ENCODE measurements at regions not wholly inside any gene's neighbourhood (a gene's known extent, or its start where the extent isn't known, plus 50 kb on each side); places are given as distances from the start of the nearest gene placed in this dataset.
A peak's percentile ranks its signal among the peaks of the same experiment; 100 is the strongest.

- H3K4me3 Mint-ChIP-seq, result peak overlapping the region; percentile 50
Observed at GRCh38 chr9:89714321-89714720, 109.5 kb downstream of the GADD45G start.

GRCh38 chr9:89715318-89715858 is 110.6 kb downstream of the GADD45G start:
- no peak for DNase-seq
- H3K27me3 Mint-ChIP-seq, result no peaks in the 10 kb centered on the region
- H3K36me3 Mint-ChIP-seq (ENCODE audit: low read depth), result peaks cover 53% of the 10 kb centered on the region
- H3K4me1 Mint-ChIP-seq, result peaks cover 48% of the 10 kb centered on the region
- peak overlapping the region; percentile 50 for H3K4me3 Mint-ChIP-seq
- peaks cover 4% of the 10 kb centered on the region for H3K9me3 Mint-ChIP-seq
- intact Hi-C loops (cut with micrococcal nuclease), result loop anchor here (2.0 kb wide), 1 partner anchor 23 kb away; no protein-coding TSS in a partner anchor
- H3K27ac Mint-ChIP-seq, result peak overlapping the region; percentile 69

More at GRCh38 chr9:89714321-89714720, 109.5 kb downstream of the GADD45G start:
- DNase-seq, result no peak
- peak overlapping the region; percentile 55 for H3K27ac Mint-ChIP-seq
- H3K9me3 Mint-ChIP-seq, result peaks cover 9% of the 10 kb centered on the region
- intact Hi-C loops (cut with micrococcal nuclease), result loop anchor here (2.0 kb wide), 1 partner anchor 24 kb away; no protein-coding TSS in a partner anchor
- no peaks in the 10 kb centered on the region for H3K27me3 Mint-ChIP-seq
- peaks cover 58% of the 10 kb centered on the region for H3K4me1 Mint-ChIP-seq
- H3K36me3 Mint-ChIP-seq (ENCODE audit: low read depth), result peaks cover 56% of the 10 kb centered on the region

- Mint-ChIP-seq H3K4me3 (peak overlapping the region; percentile 50), H3K27me3 (no peaks in the 10 kb centered on the region), H3K27ac (no peak overlapping the region), H3K36me3 (ENCODE audit: low read depth) (peaks cover 53% of the 10 kb centered on the region), H3K9me3 (peaks cover 4% of the 10 kb centered on the region), H3K4me1 (peaks cover 43% of the 10 kb centered on the region)
- intact Hi-C loops (cut with micrococcal nuclease), result loop anchor here (2.0 kb wide), 1 partner anchor 23 kb away; no protein-coding TSS in a partner anchor
- no peak for DNase-seq
Observed at GRCh38 chr9:89715881-89716280, 111.1 kb downstream of the GADD45G start.

GRCh38 chr9:89716559-89716958 is 111.7 kb downstream of the GADD45G start:
- no peak for DNase-seq
- H3K27me3 Mint-ChIP-seq, result no peaks in the 10 kb centered on the region
- H3K9me3 Mint-ChIP-seq, result peaks cover 4% of the 10 kb centered on the region
- H3K27ac Mint-ChIP-seq, result no peak overlapping the region
- intact Hi-C loops (cut with micrococcal nuclease), result no loop called here
- peaks cover 37% of the 10 kb centered on the region for H3K4me1 Mint-ChIP-seq
- no peak overlapping the region for H3K4me3 Mint-ChIP-seq
- peaks cover 49% of the 10 kb centered on the region for H3K36me3 Mint-ChIP-seq (ENCODE audit: low read depth)

- Mint-ChIP-seq H3K4me1 (peaks cover 34% of the 10 kb centered on the region), H3K4me3 (no peak overlapping the region), H3K27ac (no peak overlapping the region), H3K9me3 (peaks cover 4% of the 10 kb centered on the region), H3K36me3 (ENCODE audit: low read depth) (peaks cover 48% of the 10 kb centered on the region), H3K27me3 (no peaks in the 10 kb centered on the region)
- no peak for DNase-seq
- intact Hi-C loops (cut with micrococcal nuclease), result no loop called here
Observed at GRCh38 chr9:89718176-89718575, 113.4 kb downstream of the GADD45G start.

GRCh38 chr9:89718651-89719050 is 113.8 kb downstream of the GADD45G start:
- Mint-ChIP-seq H3K27me3 (no peaks in the 10 kb centered on the region), H3K9me3 (peaks cover 4% of the 10 kb centered on the region), H3K36me3 (ENCODE audit: low read depth) (peaks cover 48% of the 10 kb centered on the region), H3K4me3 (no peak overlapping the region), H3K27ac (no peak overlapping the region), H3K4me1 (peaks cover 34% of the 10 kb centered on the region)
- DNase-seq, result no peak
- intact Hi-C loops (cut with micrococcal nuclease), result no loop called here

- Mint-ChIP-seq H3K4me1 (peaks cover 30% of the 10 kb centered on the region), H3K36me3 (ENCODE audit: low read depth) (peaks cover 45% of the 10 kb centered on the region), H3K9me3 (peaks cover 4% of the 10 kb centered on the region), H3K4me3 (no peak overlapping the region), H3K27ac (no peak overlapping the region), H3K27me3 (no peaks in the 10 kb centered on the region)
- intact Hi-C loops (cut with micrococcal nuclease), result no loop called here
- no peak for DNase-seq
Observed at GRCh38 chr9:89719202-89719601, 114.4 kb downstream of the GADD45G start.

GRCh38 chr9:89720696-89721175 is 115.9 kb downstream of the GADD45G start:
- DNase-seq, result no peak
- intact Hi-C loops (cut with micrococcal nuclease), result no loop called here
- peaks cover 10% of the 10 kb centered on the region for H3K9me3 Mint-ChIP-seq
- peaks cover 15% of the 10 kb centered on the region for H3K4me1 Mint-ChIP-seq
- peaks cover 35% of the 10 kb centered on the region for H3K36me3 Mint-ChIP-seq (ENCODE audit: low read depth)
- no peak overlapping the region for H3K4me3 Mint-ChIP-seq
- no peak overlapping the region for H3K27ac Mint-ChIP-seq
- H3K27me3 Mint-ChIP-seq, result no peaks in the 10 kb centered on the region

GRCh38 chr9:89721176-89721700 is 116.4 kb downstream of the GADD45G start:
- Mint-ChIP-seq H3K36me3 (ENCODE audit: low read depth) (peaks cover 37% of the 10 kb centered on the region), H3K9me3 (peaks cover 10% of the 10 kb centered on the region), H3K4me1 (peaks cover 12% of the 10 kb centered on the region), H3K27me3 (no peaks in the 10 kb centered on the region), H3K4me3 (no peak overlapping the region), H3K27ac (no peak overlapping the region)
- intact Hi-C loops (cut with micrococcal nuclease), result no loop called here
- DNase-seq, result no peak

- intact Hi-C loops (cut with micrococcal nuclease), result no loop called here
- Mint-ChIP-seq H3K36me3 (ENCODE audit: low read depth) (peaks cover 33% of the 10 kb centered on the region), H3K4me1 (peaks cover 9% of the 10 kb centered on the region), H3K27me3 (no peaks in the 10 kb centered on the region), H3K4me3 (no peak overlapping the region), H3K9me3 (peaks cover 8% of the 10 kb centered on the region), H3K27ac (no peak overlapping the region)
- DNase-seq, result no peak
Observed at GRCh38 chr9:89721971-89722530, 117.2 kb downstream of the GADD45G start.

GRCh38 chr9:89722712-89723111 is 117.9 kb downstream of the GADD45G start:
- Mint-ChIP-seq H3K9me3 (peaks cover 6% of the 10 kb centered on the region), H3K27ac (no peak overlapping the region), H3K27me3 (no peaks in the 10 kb centered on the region), H3K4me1 (peaks cover 7% of the 10 kb centered on the region), H3K4me3 (no peak overlapping the region), H3K36me3 (ENCODE audit: low read depth) (peaks cover 29% of the 10 kb centered on the region)
- intact Hi-C loops (cut with micrococcal nuclease), result no loop called here
- DNase-seq, result no peak

GRCh38 chr9:89723469-89724100 is 118.8 kb downstream of the GADD45G start:
- Mint-ChIP-seq H3K36me3 (ENCODE audit: low read depth) (peaks cover 26% of the 10 kb centered on the region), H3K9me3 (peaks cover 6% of the 10 kb centered on the region), H3K4me3 (no peak overlapping the region), H3K27me3 (no peaks in the 10 kb centered on the region), H3K27ac (no peak overlapping the region), H3K4me1 (peaks cover 7% of the 10 kb centered on the region)
- intact Hi-C loops (cut with micrococcal nuclease), result no loop called here
- no peak for DNase-seq

- DNase-seq, result no peak
- intact Hi-C loops (cut with micrococcal nuclease), result no loop called here
- peaks cover 5% of the 10 kb centered on the region for H3K4me1 Mint-ChIP-seq
- peaks cover 19% of the 10 kb centered on the region for H3K36me3 Mint-ChIP-seq (ENCODE audit: low read depth)
- H3K4me3 Mint-ChIP-seq, result no peak overlapping the region
- peaks cover 6% of the 10 kb centered on the region for H3K9me3 Mint-ChIP-seq
- no peaks in the 10 kb centered on the region for H3K27me3 Mint-ChIP-seq
- no peak overlapping the region for H3K27ac Mint-ChIP-seq
Observed at GRCh38 chr9:89724659-89725058, 119.8 kb downstream of the GADD45G start.

- Mint-ChIP-seq H3K36me3 (ENCODE audit: low read depth) (peaks cover 13% of the 10 kb centered on the region), H3K27me3 (no peaks in the 10 kb centered on the region), H3K4me3 (no peak overlapping the region), H3K27ac (no peak overlapping the region), H3K4me1 (peaks cover 5% of the 10 kb centered on the region), H3K9me3 (peaks cover 6% of the 10 kb centered on the region)
- no peak for DNase-seq
- intact Hi-C loops (cut with micrococcal nuclease), result no loop called here
Observed at GRCh38 chr9:89725271-89725670, 120.5 kb downstream of the GADD45G start.
